ENCODE measurements at regions not wholly inside any gene's neighbourhood (a gene's known extent, or its start where the extent isn't known, plus 50 kb on each side); places are given as distances from the start of the nearest gene placed in this dataset.

DNA sequence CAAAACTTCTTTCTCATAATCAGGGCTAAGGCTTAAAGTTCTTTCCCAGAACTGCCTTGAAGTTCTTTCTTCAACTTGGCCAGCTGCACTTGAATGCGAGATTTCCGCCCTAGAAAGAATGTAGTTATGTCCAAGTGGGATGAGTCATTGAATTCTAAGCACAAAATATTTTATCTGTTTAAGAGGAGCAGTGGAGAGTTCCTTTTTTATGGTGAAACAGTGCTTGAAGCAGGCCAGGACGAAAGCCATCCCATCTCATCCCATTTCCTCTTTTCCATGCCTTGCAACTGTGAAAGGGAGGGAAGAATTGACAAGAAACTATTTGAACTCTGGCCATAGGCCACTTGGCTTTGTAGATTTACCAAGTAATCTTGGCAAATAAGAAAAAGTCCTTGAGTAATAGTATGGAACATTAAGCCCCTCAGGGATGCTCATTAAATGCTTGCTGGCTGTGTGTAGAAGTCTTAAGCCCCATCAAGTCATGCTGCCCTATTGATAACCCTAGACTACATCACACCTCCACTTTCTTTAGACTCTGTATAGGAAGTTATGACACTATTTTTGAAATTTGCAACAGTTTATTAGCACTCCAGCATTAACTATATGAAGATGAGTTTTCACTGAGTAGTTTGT, 174.5 kb downstream of the KCTD12 start:
- DNase-seq (ENCODE audit: low spot score) = no peak

DNA sequence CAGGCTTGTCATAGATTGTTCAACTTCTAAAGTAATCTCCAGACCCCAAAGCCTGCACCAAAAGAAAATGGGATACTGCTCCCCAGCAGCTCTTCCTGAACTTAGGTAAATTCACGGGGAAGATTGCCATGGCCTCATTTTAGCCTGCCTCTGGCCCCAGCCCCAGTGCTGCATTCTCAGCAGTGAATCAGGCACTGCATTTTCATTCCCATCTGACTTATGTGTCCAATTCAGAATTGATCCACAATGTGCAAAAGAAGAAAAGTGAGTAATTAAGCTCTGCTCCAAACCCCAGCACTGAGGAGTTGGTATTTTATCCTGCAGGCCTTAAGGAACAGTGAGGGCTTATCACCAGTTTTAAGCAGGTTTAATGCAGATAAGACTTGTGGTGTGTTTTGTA, 176.4 kb downstream of the KCTD12 start:
- no peak for DNase-seq (ENCODE audit: low spot score)

DNA sequence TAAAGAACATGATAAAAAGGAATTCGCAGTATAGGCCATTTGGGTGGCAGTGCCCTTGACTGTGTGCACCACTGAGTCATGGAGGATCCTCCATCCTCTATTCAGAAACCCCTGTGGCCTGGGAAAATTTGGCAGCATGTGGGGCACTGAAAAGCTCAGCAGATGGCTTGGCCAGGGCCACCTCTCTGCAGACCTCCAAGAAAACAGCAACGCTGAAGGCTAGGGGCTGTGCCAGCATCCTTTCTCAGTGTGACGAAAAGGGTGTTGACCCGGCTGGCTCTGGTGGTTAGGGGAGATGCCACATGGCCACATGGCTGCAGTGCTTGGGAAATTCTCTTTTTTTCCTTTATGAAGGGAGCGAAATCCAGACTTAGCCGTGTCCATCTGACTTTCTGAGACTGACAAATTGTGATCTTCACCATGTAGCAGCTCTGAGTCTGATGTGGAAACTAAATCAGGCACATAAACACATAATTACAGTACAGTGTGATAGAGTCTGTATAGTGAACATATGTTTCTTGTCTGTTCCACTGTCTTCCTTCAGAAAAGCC, 178.0 kb downstream of the KCTD12 start:
- DNase-seq (ENCODE audit: low spot score) = no peak

DNA sequence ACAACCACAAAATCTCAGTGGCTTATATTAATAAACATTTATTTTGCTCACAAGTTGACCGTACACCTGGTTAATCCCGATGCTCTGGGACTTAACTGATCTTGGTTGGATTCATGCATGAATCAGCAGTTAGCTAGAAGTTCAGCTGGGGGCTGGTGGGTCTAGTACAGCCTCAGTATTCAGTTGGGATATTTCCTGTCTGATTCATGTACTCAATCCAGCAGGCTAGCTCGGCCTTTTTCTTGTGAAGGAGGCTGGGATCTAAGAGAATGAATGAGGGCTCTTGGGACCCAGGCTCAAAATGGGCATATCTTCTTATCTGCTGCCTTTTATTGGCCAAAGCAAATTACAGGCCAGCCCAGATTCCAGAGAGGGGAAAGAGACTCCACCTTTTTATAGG, 178.8 kb downstream of the KCTD12 start:
- no peak for DNase-seq (ENCODE audit: low spot score)

DNA sequence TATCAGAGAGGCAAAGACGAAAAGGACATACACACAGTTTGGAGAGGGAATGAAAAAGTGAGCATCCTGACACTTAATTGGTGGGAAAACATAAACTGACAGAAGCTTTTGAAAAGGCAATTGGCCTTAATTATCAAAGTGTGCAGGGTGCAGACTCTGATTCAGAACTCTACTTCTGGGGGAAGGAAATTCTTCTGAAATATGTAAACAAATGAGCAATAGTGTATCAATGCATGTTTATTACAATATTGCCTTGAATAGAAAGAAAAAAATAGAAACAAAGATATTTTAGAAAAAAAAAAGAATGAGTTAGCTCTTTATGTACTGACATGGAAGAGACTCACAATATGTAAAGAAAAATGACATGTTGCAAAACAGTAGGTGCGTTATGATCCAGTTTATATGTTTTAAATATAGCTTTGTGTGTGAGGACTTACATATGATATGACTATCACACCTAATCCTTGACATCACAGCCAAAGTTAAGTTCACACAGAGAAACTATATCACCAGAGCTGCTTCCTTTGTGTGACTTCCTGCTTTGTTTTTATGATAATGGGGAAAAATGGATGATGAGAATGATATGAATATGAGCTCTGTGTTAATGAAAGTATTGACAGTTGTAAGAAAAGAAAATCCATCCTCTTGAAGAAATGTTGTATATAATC, 182.4 kb downstream of the KCTD12 start:
- no peak for DNase-seq (ENCODE audit: low spot score)

DNA sequence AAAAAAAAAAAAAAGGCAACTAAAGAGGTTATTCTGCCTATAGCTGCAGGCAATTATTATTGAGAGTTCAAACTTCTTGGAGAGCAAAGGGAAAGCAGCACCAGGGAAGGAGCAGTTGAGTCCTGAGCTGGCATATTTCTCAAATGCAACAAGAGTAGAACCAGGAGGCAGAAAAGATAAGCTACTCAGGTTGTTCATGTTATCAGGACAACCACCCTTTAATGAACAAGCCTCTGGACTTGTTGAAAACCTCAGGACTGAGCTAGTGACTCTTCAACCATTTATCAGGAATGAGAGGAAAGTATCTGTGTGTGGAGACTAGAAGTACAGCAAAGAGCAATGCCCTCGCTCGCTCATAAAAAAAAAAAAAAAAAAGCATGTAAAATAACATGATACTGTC, 183.0 kb downstream of the KCTD12 start:
- DNase-seq (ENCODE audit: low spot score) = no peak

DNA sequence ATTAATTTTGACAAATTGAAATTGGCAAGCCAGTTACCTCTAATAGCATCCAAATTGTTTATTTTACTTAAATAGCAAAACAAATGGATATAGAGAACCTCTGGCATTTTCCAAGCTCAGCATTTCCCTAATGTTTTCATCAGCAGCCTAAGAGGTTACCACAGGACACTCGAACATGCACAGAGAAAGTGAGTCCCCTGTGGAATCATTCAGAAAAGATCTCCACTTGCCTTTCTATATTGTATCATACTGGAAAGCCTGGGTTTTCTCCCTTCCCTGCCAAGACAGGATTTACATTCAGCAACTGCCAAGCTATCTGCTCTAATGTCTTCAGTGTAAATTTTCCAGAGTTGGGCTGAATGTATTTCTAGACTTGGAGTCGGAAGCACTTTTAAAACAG, 188.9 kb downstream of the KCTD12 start:
- no peak for DNase-seq (ENCODE audit: low spot score)

DNA sequence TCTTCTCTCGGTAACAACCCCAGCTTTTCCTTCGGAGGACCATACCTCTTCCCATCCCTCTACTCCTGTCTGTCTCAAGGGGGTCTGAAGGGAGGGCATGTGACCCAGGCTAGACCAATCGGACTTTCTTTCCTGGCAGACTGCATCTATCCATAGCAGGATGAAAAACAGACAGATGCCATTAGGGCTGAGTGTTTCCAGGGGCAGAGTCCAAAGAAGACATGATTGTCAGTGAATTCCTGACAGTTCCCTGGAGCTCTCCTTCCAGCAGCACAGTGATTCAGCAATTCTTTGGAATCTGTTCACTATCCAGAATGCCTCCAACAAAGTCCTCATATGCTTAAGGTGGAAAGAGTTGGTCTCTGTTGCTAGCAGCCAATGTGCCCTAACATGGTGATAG, 189.8 kb downstream of the KCTD12 start:
- DNase-seq (ENCODE audit: low spot score) = no peak

DNA sequence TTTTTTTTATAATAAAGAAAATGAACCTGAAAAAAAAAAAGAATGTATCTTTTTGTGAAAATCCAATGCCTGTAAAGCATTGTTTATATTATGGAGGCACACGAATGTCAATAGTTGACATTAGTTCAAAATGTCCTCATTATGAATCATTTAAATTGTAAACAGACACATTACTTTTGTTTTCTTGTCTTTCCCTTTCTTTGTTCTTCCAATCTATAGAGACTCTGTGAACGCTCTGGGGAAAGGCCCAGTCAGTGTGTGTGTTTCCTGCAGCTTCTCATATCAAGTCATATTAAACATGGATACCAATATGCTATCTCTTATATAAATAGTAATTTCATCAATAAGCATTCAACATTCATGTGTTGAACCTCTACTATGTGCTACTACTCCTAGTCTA, 193.1 kb downstream of the KCTD12 start:
- DNase-seq (ENCODE audit: low spot score) = no peak

DNA sequence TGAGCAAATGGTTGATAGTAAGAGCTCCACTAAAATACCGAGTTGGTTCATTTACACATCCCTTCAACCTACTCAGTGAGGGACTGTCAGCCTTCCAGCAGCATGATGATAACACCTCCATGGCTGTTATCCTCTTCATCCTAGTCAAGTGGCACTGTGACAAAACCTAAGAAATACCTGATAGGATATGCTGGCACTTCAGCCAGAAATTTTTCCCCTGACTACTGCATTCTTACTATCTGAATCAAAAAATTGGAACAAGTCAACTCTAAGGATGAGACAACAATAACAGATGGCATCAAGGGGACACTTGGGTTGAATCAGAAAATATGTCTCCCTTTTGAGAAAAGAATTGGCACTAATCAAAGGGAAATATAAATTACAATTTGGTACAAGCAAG, 193.9 kb downstream of the KCTD12 start:
- no peak for DNase-seq (ENCODE audit: low spot score)

DNA sequence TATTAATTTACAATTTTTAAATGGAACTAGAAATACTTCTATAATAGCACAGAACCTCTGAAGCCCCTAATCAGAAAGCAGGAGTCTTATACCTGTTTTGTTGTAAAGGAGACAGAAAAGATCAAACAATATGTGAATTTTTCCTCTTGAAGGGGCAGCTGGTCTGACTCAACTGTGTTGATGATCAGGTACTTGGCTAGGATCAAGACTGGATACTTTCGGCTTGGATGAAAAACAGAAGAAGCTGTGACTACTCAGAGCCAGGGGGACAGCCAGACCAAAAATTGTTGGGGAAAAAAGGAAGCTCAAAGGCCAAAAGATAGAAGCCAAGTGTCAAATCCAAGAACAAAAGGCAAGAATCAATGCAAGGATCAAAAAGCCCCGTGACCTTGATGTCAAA, 195.6 kb downstream of the KCTD12 start:
- no peak for DNase-seq (ENCODE audit: low spot score)

DNA sequence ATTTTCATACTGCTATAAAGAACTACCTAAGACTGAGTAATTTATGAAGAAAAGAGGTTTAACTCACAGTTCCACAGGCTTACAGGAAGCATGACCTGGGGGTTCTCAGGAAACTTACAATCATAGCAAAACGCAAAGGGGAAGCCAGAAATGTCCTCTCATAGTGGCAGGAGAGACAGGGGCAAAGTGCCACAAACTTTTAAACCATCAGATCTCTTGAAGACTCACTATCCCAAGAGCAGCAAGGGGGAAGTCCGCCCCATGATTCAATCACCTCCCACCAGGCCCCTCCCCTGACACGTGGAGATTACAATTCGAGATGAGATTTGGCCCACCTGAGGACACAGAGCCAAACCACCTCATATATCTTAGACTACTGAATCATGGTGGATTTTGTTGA, 198.7 kb downstream of the KCTD12 start:
- no peak for DNase-seq (ENCODE audit: low spot score)

DNA sequence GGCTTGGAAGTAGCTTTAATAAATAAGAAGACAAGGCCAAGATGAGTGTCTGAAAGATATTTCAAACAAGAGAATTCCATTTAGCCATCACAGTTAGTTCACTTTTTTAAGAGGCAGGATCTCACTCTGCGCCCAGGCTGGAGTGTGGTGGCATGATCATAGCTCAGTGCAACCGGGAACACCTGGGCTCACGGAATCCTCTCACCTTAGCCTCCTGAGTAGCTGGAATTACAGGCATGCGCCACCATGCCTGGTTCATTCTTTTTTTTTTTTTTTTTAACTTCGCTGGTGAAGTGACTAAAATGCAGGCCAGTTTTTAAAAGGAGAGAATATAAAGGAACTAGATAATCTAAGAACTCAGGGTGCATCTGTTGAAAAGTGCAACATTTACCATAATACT, 200.3 kb downstream of the KCTD12 start:
- no peak for DNase-seq (ENCODE audit: low spot score)

DNA sequence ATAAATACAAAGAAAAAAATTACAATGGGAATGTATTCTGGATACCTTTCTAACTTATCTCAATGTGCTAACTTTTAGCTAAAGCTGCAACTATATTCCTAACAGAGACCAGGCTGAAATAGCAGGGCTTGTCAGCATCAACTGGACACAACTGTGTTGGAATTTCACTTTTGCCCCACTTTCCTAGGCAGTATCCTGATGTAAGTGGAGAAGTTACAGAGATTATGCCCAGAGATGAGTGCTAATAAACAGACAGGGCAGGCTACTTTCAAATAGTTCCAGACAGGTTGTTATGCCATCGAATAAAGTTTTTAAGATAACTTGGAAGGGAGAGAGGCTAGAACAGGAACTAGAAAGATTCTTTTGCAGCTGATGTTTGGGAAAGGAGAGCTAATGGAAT, 201.9 kb downstream of the KCTD12 start:
- DNase-seq (ENCODE audit: low spot score) = no peak

DNA sequence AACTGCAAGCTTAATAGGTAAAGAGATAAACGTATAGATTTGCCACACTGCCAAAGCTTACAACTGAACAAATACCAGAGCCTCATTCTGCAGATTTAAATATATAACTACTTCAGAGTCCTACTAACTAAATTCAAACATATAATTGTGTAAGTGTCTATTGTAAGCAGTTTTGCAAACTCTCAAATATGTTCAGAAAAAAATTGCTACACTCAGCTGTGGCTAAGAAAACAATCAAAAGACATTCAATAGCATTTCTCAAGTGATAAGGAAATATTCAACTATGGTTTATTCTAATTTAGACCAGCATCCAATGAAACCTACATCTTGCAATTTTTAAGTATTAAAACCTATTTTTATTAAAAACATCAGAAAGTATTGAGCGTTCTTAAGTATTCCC, 202.4 kb downstream of the KCTD12 start:
- DNase-seq (ENCODE audit: low spot score) = no peak

DNA sequence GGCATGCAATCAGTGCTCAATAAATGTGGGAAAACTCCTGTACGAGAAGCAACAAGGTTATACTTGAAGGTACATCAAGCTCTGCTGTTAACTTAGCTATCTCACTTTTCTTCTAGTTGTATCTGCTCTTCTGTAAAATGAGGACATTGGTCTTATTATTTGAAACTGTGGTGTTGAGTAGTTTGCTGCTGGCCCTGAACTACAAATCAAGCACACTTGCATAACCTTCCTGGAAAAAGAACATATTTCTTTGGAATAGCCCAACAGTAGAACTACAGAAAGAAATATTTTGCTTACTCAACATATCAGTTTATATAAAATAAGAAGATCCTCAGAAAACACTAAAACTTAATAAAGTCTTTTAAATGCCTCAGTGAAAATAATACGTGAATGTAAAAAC, 203.0 kb downstream of the KCTD12 start:
- no peak for DNase-seq (ENCODE audit: low spot score)

DNA sequence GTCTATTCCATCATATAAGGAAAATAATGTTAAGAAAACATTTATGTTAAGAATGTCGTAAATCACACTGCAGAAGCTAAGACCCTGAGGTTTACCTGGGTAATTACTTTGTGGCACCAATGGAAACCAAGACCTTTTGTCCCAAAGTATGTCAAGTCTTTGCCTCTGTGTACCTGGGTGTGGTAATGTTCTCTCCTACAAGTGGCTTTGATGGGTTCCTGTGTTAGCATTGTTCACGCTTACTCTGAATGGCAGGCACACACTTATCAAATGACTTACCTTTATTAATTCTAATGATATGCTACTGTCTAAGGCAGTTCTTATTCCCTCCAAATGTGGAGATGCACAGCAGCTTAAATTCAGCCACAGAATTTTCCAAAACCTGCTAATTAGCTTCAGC, 206.1 kb downstream of the KCTD12 start:
- DNase-seq (ENCODE audit: low spot score) = no peak

DNA sequence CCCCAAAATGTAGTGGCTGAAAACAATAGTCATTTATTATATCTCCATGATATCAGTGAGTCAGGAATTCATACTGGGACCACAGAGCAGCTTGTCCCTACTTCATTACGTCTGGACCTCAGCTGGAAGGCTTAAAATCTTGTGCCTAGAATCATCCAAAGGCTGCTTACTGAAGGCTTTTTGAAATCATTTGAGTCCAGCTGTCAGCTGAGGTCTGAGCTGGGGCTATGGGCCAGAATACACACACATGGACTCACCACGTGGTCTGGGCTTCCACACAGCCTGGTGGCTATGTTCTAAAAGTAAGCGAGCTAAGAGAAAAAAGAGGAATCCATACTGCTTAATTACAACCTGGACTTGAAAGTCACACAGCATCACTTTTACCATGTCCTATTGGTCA, 209.2 kb downstream of the KCTD12 start:
- no peak for DNase-seq (ENCODE audit: low spot score)

DNA sequence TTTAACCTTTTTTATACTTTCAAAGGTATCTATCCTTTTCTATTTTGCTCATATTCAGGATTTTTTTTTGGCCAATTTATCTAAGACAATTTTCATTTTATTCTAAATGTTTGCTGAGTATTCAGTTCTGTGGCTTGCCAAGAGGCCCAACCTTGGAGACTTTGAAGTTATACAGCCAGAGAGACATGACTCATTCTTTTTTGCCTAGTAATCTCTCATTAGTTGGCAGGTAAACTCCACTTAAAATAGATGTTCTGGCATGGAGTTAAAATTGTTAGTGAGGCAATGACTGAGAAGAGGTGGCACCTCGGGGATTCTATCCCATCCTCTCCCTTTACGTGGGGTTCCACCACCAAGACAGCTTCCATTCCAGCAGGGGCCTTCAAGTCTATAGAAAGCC, 213.8 kb downstream of the KCTD12 start:
- no peak for DNase-seq (ENCODE audit: low spot score)

DNA sequence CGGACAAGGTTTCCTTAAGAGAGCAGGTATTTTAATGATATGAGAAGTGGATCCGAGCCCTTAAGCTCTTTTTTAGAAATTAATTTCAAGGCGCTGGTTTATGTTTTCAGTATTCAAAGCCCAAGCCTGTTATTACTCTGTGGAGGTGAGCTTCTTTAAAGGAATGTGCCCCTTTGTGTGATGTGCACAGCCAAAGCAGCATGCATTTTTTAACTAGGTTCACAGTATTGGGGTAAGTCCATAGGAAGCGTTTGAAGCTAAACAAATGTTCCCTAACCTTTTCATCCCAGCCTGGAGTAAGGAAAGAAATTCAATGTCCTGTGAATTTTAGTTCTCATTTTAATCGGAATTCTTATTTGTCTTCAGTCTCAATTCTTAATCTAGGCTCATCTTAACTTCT, 217.5 kb downstream of the KCTD12 start:
- DNase-seq (ENCODE audit: low spot score) = no peak

DNA sequence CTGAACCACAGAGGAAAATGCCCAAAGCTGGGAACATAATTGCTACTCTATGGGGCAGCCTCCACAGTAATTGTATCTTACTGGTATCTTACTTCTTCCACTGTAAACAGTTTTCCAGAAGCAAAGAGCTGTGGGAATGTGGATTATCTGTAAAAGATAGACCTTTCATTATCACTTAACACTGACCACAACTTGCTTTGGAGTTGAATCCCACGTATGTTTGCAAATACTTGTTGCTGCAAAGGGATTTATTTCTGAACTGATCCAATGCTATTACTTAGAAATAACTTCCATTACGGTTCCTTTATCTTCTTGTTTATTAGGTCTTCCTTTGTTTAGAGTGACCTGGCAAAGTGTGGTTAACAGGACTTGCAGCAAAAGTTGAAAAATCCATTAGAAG, 218.1 kb downstream of the KCTD12 start:
- no peak for DNase-seq (ENCODE audit: low spot score)

DNA sequence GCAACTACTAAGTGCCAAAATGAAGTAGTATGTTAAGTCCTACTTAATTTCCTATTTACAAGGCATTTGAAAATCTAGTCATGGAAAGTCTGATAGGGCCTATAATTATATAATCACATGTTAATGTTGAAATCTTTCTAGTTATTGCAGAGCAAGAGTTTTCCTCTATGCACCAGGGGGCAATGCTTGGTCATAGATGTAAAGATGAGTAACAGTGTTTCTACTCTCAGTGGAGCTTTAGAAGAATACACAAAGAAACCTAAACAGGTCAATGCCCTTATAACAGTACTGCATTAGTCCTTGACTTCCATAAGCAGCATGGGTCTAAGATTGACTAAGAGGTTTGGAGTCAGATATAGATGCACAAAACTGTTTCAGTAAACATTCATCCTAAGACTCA, 218.7 kb downstream of the KCTD12 start:
- DNase-seq (ENCODE audit: low spot score) = no peak

DNA sequence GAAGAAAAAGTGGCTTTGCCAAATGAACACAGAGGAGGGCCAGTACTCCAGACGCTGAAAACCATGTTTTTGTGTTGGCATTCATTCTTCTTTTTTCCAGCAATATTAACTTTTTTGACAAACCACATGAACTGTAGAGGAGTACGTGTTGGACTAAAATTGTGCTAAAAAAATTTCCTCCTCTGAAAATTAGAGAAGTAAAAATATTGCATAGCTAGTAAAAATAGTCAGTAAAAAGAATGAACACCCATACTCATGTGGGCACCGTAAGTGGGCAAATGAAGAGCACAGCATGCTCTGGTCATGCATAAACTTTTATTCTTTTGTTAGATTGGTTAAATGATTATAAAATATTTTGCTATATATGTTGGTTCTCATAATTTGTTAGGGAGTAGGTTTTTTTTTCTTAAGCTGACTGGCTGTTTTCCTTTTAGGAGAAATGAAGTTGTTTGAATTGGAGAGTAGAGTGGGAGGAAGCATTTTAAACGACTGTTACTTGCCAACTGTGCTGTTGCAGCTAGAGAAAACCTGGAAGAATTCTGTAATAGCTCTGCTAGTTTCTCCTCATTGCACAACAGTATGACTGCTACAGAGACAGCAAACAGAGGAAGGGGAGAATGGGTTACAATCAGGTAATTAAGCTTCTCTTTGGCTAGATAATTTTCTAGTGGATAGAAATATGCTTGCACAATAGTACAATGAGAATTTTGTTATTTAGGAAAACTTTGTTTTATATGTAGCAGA, 222.4 kb downstream of the KCTD12 start:
- DNase-seq (ENCODE audit: low spot score) = no peak
